K562 (cell line): ENCODE measurements at regions not wholly inside any gene's neighbourhood (a gene's known extent, or its start where the extent isn't known, plus 50 kb on each side); places are given as distances from the start of the nearest gene placed in this dataset.

Source experiments
- CEBPB ChIP-seq: fragments of 450-650 bp; IDR thresholded peaks from 2 replicates; pipeline ENCODE4 v1.6.1; 2016; ENCODE audit warnings: missing genetic modification characterization, missing compliant biosample characterization
- CTCF ChIP-seq, 3 experiments: IDR thresholded peaks in 2 of 3; conservative IDR thresholded peaks in 1 of 3; 2 replicates each; pipeline ENCODE4 v1.5.1; 2011 to 2012; ENCODE audit warnings: low read length in 3 of 3, mild to moderate bottlenecking in 3 of 3, control low read depth in 2 of 3, improper control_type of control experiment in 1 of 3, inconsistent platforms in 1 of 3, low read depth in 1 of 3, mixed read lengths in 1 of 3, moderate library complexity in 1 of 3; ENCODE audit not compliant: insufficient read depth in 2 of 3
- FOXA3 ChIP-seq, 2 experiments: fragments of 450-650 bp in 1 of 2; sonication (generic) in 1 of 2; formaldehyde crosslinking; IDR thresholded peaks in 1 of 2; conservative IDR thresholded peaks in 1 of 2; 2 replicates each; pipeline versions ENCODE4 v1.4.0 to v1.8.0; 2020 to 2022; ENCODE audit warnings: mild to moderate bottlenecking in 2 of 2, missing genetic modification reagents in 1 of 2
- HDAC2 ChIP-seq: fragments of 450-650 bp; IDR thresholded peaks from 2 replicates; pipeline ENCODE4 v1.6.1; 2016; ENCODE audit warnings: mild to moderate bottlenecking
- MAFK ChIP-seq: IDR thresholded peaks from 2 replicates; pipeline ENCODE4 v1.6.1; 2011; ENCODE audit warnings: low read length, improper control_type of control experiment
- NR3C1 ChIP-seq: sonication (generic); formaldehyde crosslinking; IDR thresholded peaks from 2 replicates; pipeline ENCODE4 v1.8.1; 2022; ENCODE audit warnings: missing genetic modification reagents
- RAD21 ChIP-seq, 2 experiments: fragments of 250-450 bp in 1 of 2; fragments of 450-650 bp in 1 of 2; sonication (Bioruptor Pico) in 1 of 2; formaldehyde crosslinking in 1 of 2; IDR thresholded peaks in 1 of 2; conservative IDR thresholded peaks in 1 of 2; 2 replicates each; pipeline versions ENCODE4 v1.4.0 to v1.8.0; 2020 to 2022; ENCODE audit warnings: mild to moderate bottlenecking in 2 of 2, moderate library complexity in 1 of 2
- RNF2 ChIP-seq: sonication (generic); IDR thresholded peaks from 2 replicates; pipeline ENCODE4 v1.6.1; 2016
- SAFB2 ChIP-seq: fragments of 200-400 bp; formaldehyde crosslinking; IDR thresholded peaks from 2 replicates; pipeline ENCODE4 v1.6.1; 2018; ENCODE audit warnings: borderline replicate concordance, low read length, low read depth, moderate library complexity; ENCODE audit not compliant: severe bottlenecking
- SMC3 ChIP-seq: conservative IDR thresholded peaks from 2 replicates; pipeline ENCODE4 v1.6.1; 2011; ENCODE audit warnings: low read depth, low read length, improper control_type of control experiment; ENCODE audit not compliant: insufficient read depth
- SRSF3 ChIP-seq: fragments of 200-400 bp; formaldehyde crosslinking; IDR thresholded peaks from 2 replicates; pipeline ENCODE4 v1.6.1; 2016; ENCODE audit warnings: mild to moderate bottlenecking, low read length, moderate library complexity; ENCODE audit not compliant: insufficient read depth
- ZNF121 ChIP-seq: sonication (generic); formaldehyde crosslinking; conservative IDR thresholded peaks from 2 replicates; pipeline ENCODE4 v1.8.0; 2022; ENCODE audit warnings: missing genetic modification reagents
- ZNF384 ChIP-seq: IDR thresholded peaks from 2 replicates; pipeline ENCODE4 v1.6.1; 2012; ENCODE audit warnings: low read depth, low read length, improper control_type of control experiment

- TF ChIP-seq NR3C1 (CRISPR knock-in tag) (no peak), CEBPB (no peak), ZNF384 (no peak), RNF2 (no peak), SRSF3 (no peak), CTCF (IDR thresholded peaks at IDR 0.05 in 2 of 3, conservative IDR thresholded peaks at IDR 0.05 in 1 of 3; ENCODE audit: insufficient read depth in 2 of 3, low read depth in 1 of 3, low read length in 3 of 3) (no peak), SAFB2 (no peak), FOXA3 (CRISPR knock-in tag; conservative IDR thresholded peaks at IDR 0.05 in 1 of 2, IDR thresholded peaks at IDR 0.05 in 1 of 2) (no peak), RAD21 (CRISPR knock-in tag; conservative IDR thresholded peaks at IDR 0.05 in 1 of 2, IDR thresholded peaks at IDR 0.05 in 1 of 2) (no peak), ZNF121 (no peak), SMC3 (no peak), MAFK (no peak), HDAC2 (no peak)
Measured at GRCh38 chr2:59691518-59692190, 861.8 kb downstream of the BCL11A start.
